GM12865 (cell line): ENCODE measurements at regions not wholly inside any gene's neighbourhood (a gene's known extent, or its start where the extent isn't known, plus 50 kb on each side); places are given as distances from the start of the nearest gene placed in this dataset.
"Not testable (repeated sequence)": the region's sequence is repeated elsewhere in the genome, so short reads cannot be mapped to it uniquely, and the experiment has no call there.

ENCODE experiments used
- DNase-seq: peaks from one replicate; pipeline ENCODE4 v3.0.0; 2010; ENCODE audit warnings: low read depth
- H3K4me3 ChIP-seq: 2 replicates; pipeline ENCODE4 v1.5.1; 2011; ENCODE audit warnings: mild to moderate bottlenecking, low read depth, low read length, control low read depth
- CTCF ChIP-seq: IDR thresholded peaks from 2 replicates; pipeline ENCODE4 v1.5.1; 2011; ENCODE audit warnings: low read length, control low read depth, low read depth, inconsistent platforms; ENCODE audit not compliant: insufficient read depth; ENCODE audit errors: missing control alignments

- no peak overlapping the region for H3K4me3 ChIP-seq
- DNase-seq: no peak
- TF ChIP-seq CTCF: no peak
Observed at GRCh38 chr6:86456821-86457220, 480.5 kb upstream of the HTR1E start.

- TF ChIP-seq CTCF: no peak
- DNase-seq: no peak
- H3K4me3 ChIP-seq: no peak overlapping the region
Observed at GRCh38 chr6:86453232-86453631, 484.1 kb upstream of the HTR1E start.

- DNase-seq: no peak
- TF ChIP-seq CTCF: no peak
- H3K4me3 ChIP-seq: no peak overlapping the region
Observed at GRCh38 chr6:86448398-86448797, 488.9 kb upstream of the HTR1E start.

- TF ChIP-seq CTCF: no peak
- no peak overlapping the region for H3K4me3 ChIP-seq
- DNase-seq: no peak
Observed at GRCh38 chr6:86440608-86441007, 496.7 kb upstream of the HTR1E start.

GRCh38 chr6:86423571-86423970 is 513.8 kb upstream of the HTR1E start:
- no peak overlapping the region for H3K4me3 ChIP-seq
- no peak for TF ChIP-seq CTCF
- DNase-seq: no peak

GRCh38 chr6:86412057-86412456 is 525.3 kb upstream of the HTR1E start:
- DNase-seq: no peak
- no peak overlapping the region for H3K4me3 ChIP-seq
- no peak for TF ChIP-seq CTCF

GRCh38 chr6:86407128-86407527 is 530.2 kb upstream of the HTR1E start:
- no peak for DNase-seq
- TF ChIP-seq CTCF: no peak
- H3K4me3 ChIP-seq: no peak overlapping the region

GRCh38 chr6:86392850-86393249 is 544.5 kb upstream of the HTR1E start:
- H3K4me3 ChIP-seq, DNase-seq: not testable (repeated sequence)
